IMR-90 (cell line): ENCODE measurements at regions not wholly inside any gene's neighbourhood (a gene's known extent, or its start where the extent isn't known, plus 50 kb on each side); places are given as distances from the start of the nearest gene placed in this dataset.

Source experiments
- ATAC-seq: fragments of 200-7000 bp; cut with Tn5 transposase; 2 replicates; pipeline ENCODE4 v1.9.1; 2020; ENCODE audit warnings: low read depth, mild to moderate bottlenecking, moderate library complexity
- BruUV-seq: library from RNA; stranded (reverse); fragments of 400-500 nt; replicated peaks from 2 replicates; lab custom pipeline; 2021; lab: Mats Ljungman, UMichigan
- CTCF ChIA-PET: fragments of 300-600 bp; formaldehyde crosslinking; extraction: SDS; loops from one replicate; lab custom pipeline; 2021; ENCODE audit warnings: antibody characterized with exemption; lab: Yijun Ruan, JAX
- POLR2A ChIA-PET: fragments of 300-600 bp; sonication (Branson Sonifier 250); formaldehyde crosslinking; loops from one replicate; lab custom pipeline; 2022; ENCODE audit warnings: antibody characterized with exemption; ENCODE audit not compliant: unreplicated experiment; lab: Charles Lee
- DNase-seq: peaks from one replicate; pipeline ENCODE4 v3.0.0; 2013
- H2AFZ ChIP-seq: replicated peaks from 2 replicates; pipeline ENCODE3; 2013; ENCODE audit warnings: low read length, mild to moderate bottlenecking; ENCODE audit not compliant: poor library complexity
- H2AK5ac ChIP-seq: 2 replicates; pipeline ENCODE4 v1.6.1; 2013; ENCODE audit warnings: low read depth, low read length, inconsistent platforms
- H2AK9ac ChIP-seq: replicated peaks from 2 replicates; pipeline ENCODE3; 2013; ENCODE audit warnings: mild to moderate bottlenecking, low read depth, low read length, moderate library complexity; ENCODE audit not compliant: poor library complexity
- H2BK120ac ChIP-seq: 2 replicates; pipeline ENCODE4 v1.6.1; 2013; ENCODE audit warnings: low read depth, low read length, inconsistent platforms
- H2BK15ac ChIP-seq: 3 replicates; pipeline ENCODE4 v1.6.1; 2013; ENCODE audit warnings: low read depth, low read length, inconsistent platforms
- H2BK20ac ChIP-seq: 2 replicates; pipeline ENCODE4 v1.6.1; 2013; ENCODE audit warnings: low read depth, mild to moderate bottlenecking, inconsistent platforms, low read length, moderate library complexity
- H2BK5ac ChIP-seq: 2 replicates; pipeline ENCODE4 v1.6.1; 2013; ENCODE audit warnings: mild to moderate bottlenecking, low read depth, low read length, inconsistent platforms; ENCODE audit not compliant: poor library complexity, severe bottlenecking
- H3K14ac ChIP-seq: replicated peaks from 2 replicates; pipeline ENCODE4 v1.6.1; 2013; ENCODE audit warnings: low read depth, low read length, inconsistent platforms
- H3K18ac ChIP-seq: 2 replicates; pipeline ENCODE4 v1.6.1; 2013; ENCODE audit warnings: low read depth, low read length, control low read depth
- H3K23ac ChIP-seq: 2 replicates; pipeline ENCODE4 v1.6.1; 2013; ENCODE audit warnings: low read depth, low read length, inconsistent platforms
- H3K27ac ChIP-seq: 2 replicates; pipeline ENCODE4 v1.5.1; 2013; ENCODE audit warnings: mild to moderate bottlenecking, control low read depth, low read length; ENCODE audit not compliant: insufficient read depth
- H3K27me3 ChIP-seq: 2 replicates; pipeline ENCODE4 v1.6.1; 2013; ENCODE audit warnings: low read length; ENCODE audit not compliant: control insufficient read depth, insufficient read depth
- H3K36me3 ChIP-seq: 2 replicates; pipeline ENCODE4 v1.6.1; 2013; ENCODE audit warnings: low read length, mixed read lengths; ENCODE audit not compliant: control insufficient read depth, insufficient read depth
- H3K4ac ChIP-seq: 2 replicates; pipeline ENCODE4 v1.6.1; 2013; ENCODE audit warnings: low read depth, low read length, inconsistent platforms
- H3K4me1 ChIP-seq: 2 replicates; pipeline ENCODE4 v1.6.1; 2013; ENCODE audit warnings: low read length, mixed read lengths; ENCODE audit not compliant: control insufficient read depth, insufficient read depth
- H3K4me2 ChIP-seq: 2 replicates; pipeline ENCODE4 v1.6.1; 2013; ENCODE audit warnings: low read depth, mild to moderate bottlenecking, control low read depth, low read length, moderate library complexity
- H3K4me3 ChIP-seq: 2 replicates; pipeline ENCODE4 v1.5.1; 2013; ENCODE audit warnings: low read depth, mild to moderate bottlenecking, control low read depth, low read length, moderate library complexity; ENCODE audit not compliant: insufficient read depth
- H3K56ac ChIP-seq: 2 replicates; pipeline ENCODE4 v1.6.1; 2013; ENCODE audit warnings: low read length, inconsistent platforms; ENCODE audit not compliant: insufficient read depth; ENCODE audit errors: extremely low read depth
- H3K79me1 ChIP-seq, 2 experiments: 2 replicates each; pipeline ENCODE4 v1.6.1; 2013; ENCODE audit warnings: low read length in 2 of 2, inconsistent platforms in 1 of 2, low read depth in 1 of 2
- H3K9ac ChIP-seq: 2 replicates; pipeline ENCODE4 v1.6.1; 2013; ENCODE audit warnings: low read depth, low read length, control low read depth
- H3K9me1 ChIP-seq: 2 replicates; pipeline ENCODE4 v1.6.1; 2013; ENCODE audit warnings: low read length, inconsistent platforms; ENCODE audit not compliant: insufficient read depth
- H3K9me3 ChIP-seq: 2 replicates; pipeline ENCODE4 v1.6.1; 2013; ENCODE audit warnings: low read length; ENCODE audit not compliant: control insufficient read depth, insufficient read depth
- H4K20me1 ChIP-seq: 2 replicates; pipeline ENCODE4 v1.6.1; 2013; ENCODE audit warnings: low read length, inconsistent platforms; ENCODE audit not compliant: insufficient read depth
- H4K5ac ChIP-seq: 2 replicates; pipeline ENCODE4 v1.6.1; 2013; ENCODE audit warnings: mild to moderate bottlenecking, low read depth, low read length, control low read depth
- H4K8ac ChIP-seq, 2 experiments: 2 replicates each; pipeline ENCODE4 v1.6.1; 2013; ENCODE audit warnings: low read depth in 2 of 2, low read length in 2 of 2, control low read depth in 1 of 2, inconsistent platforms in 1 of 2
- H4K91ac ChIP-seq: 2 replicates; pipeline ENCODE4 v1.6.1; 2013; ENCODE audit warnings: low read depth, low read length, inconsistent platforms; ENCODE audit not compliant: insufficient read depth
- FOS ChIP-seq: fragments of 150-350 bp; IDR thresholded peaks from 2 replicates; pipeline ENCODE4 v1.6.1; 2016; ENCODE audit warnings: low read depth, low read length
- USF2 ChIP-seq: fragments of 150-350 bp; IDR thresholded peaks from 2 replicates; pipeline ENCODE4 v1.6.1; 2017; ENCODE audit warnings: mild to moderate bottlenecking, antibody characterized with exemption, low read length, low read depth
- WGBS, 2 experiments: methylation state at CpG; one replicate each; pipeline versions ENCODE4 v1.1.5 to v1.1.7; 2013; ENCODE audit warnings: missing lambda C conversion rate in 2 of 2; ENCODE audit not compliant: insufficient read length in 1 of 2; ENCODE audit errors: extremely low coverage in 2 of 2; 5-methylcytosine and 5-hydroxymethylcytosine counted together
- dilution Hi-C: fragments of 300-500 bp; cut with HindIII; formaldehyde crosslinking; loops from one replicate; pipeline ENCODE4 v1.14.3; 2018; ENCODE audit warnings: low sequenced_read_pairs; ENCODE audit not compliant: unreplicated experiment
- in situ Hi-C: fragments of 300-500 bp; cut with MboI; formaldehyde crosslinking; loops from 3 replicates; pipeline ENCODE4 v1.14.3; 2019; ENCODE audit warnings: low sequenced_read_pairs, inconsistent platforms, mixed read lengths
- intact Hi-C: fragments of 100-400 bp; cut with micrococcal nuclease; formaldehyde crosslinking; loops from 2 replicates; pipeline ENCODE4 v1.10.0; 2022

- Histone ChIP-seq H2AK5ac (no peak overlapping the region), H4K8ac (no peak overlapping the region), H3K79me1 (no peaks in the 10 kb centered on the region), H2BK20ac (no peak overlapping the region), H3K14ac (no peak overlapping the region), H3K27me3 (no peaks in the 10 kb centered on the region), H2BK120ac (no peak overlapping the region), H3K4me1 (no peaks in the 10 kb centered on the region; the same call in 1 of the 2 replicates), H2BK15ac (no peak overlapping the region), H4K5ac (no peak overlapping the region), H3K9me1 (no peaks in the 10 kb centered on the region), H3K36me3 (no peaks in the 10 kb centered on the region), H3K4me3 (no peak overlapping the region), H3K4me2 (no peak overlapping the region), H3K23ac (no peak overlapping the region), H2AK9ac (no peak overlapping the region), H3K9ac (no peak overlapping the region), H3K18ac (no peak overlapping the region), H2AFZ (peak overlapping the region; percentile 64), H4K91ac (no peak overlapping the region), H2BK5ac (no peak overlapping the region), H3K56ac (no peak overlapping the region), H3K4ac (no peak overlapping the region), H3K9me3 (no peaks in the 10 kb centered on the region), H3K27ac (no peak overlapping the region), H4K20me1 (no peaks in the 10 kb centered on the region)
- no TSS peak for BruUV-seq
- dilution Hi-C loops: no loop called here
- intact Hi-C loops: no loop called here
- DNase-seq (peak; percentile 51), ATAC-seq (peak; percentile 63)
- TF ChIP-seq USF2 (peak; percentile 66), FOS (no peak)
- CTCF ChIA-PET: interaction anchor here (0.6 kb wide), 1 partner anchor 647 kb away, joined by 4 read pairs; no protein-coding TSS in a partner anchor
- WGBS, 2 experiments: 40% methylated on average over 1 of the region's 3 CpGs; no CpG with 5 or more reads in 1 of the 2 experiments
- POLR2A ChIA-PET: no interaction called here
- in situ Hi-C loops: no loop called here
Observed at GRCh38 chr5:108472237-108472636, 90.3 kb upstream of the FBXL17 start.
